ENCODE measurements at regions not wholly inside any gene's neighbourhood (a gene's known extent, or its start where the extent isn't known, plus 50 kb on each side); places are given as distances from the start of the nearest gene placed in this dataset.

- no peak for DNase-seq
Observed at GRCh38 chr3:111314181-111314873, 227.7 kb upstream of the CD96 start.

GRCh38 chr3:111314898-111315297 is 227.1 kb upstream of the CD96 start:
- no peak for DNase-seq

- no peak for DNase-seq
Observed at GRCh38 chr3:111315930-111316587, 225.9 kb upstream of the CD96 start.

GRCh38 chr3:111318289-111318688 is 223.7 kb upstream of the CD96 start:
- DNase-seq = no peak

GRCh38 chr3:111319598-111319997 is 222.4 kb upstream of the CD96 start:
- peak in 1 of 5 experiments; percentile 17 for DNase-seq

- DNase-seq = no peak
Observed at GRCh38 chr3:111321786-111322185, 220.2 kb upstream of the CD96 start.

- DNase-seq = no peak
Observed at GRCh38 chr3:111323019-111323418, 219.0 kb upstream of the CD96 start.

GRCh38 chr3:111324151-111324550 is 217.8 kb upstream of the CD96 start:
- DNase-seq = no peak

GRCh38 chr3:111324645-111325044 is 217.4 kb upstream of the CD96 start:
- peak in 1 of 5 experiments; percentile 18 for DNase-seq

GRCh38 chr3:111325160-111325718 is 216.8 kb upstream of the CD96 start:
- no peak for DNase-seq

GRCh38 chr3:111326144-111326995 is 215.6 kb upstream of the CD96 start:
- DNase-seq = peak in 1 of 5 experiments; percentile 29

- DNase-seq = no peak
Observed at GRCh38 chr3:111331306-111331705, 210.7 kb upstream of the CD96 start.

GRCh38 chr3:111331912-111332311 is 210.1 kb upstream of the CD96 start:
- no peak for DNase-seq

- DNase-seq = no peak
Observed at GRCh38 chr3:111332488-111333080, 209.4 kb upstream of the CD96 start.

- DNase-seq = no peak
Observed at GRCh38 chr3:111333642-111334041, 208.4 kb upstream of the CD96 start.

GRCh38 chr3:111335512-111336303 is 206.3 kb upstream of the CD96 start:
- DNase-seq = peak in 1 of 5 experiments; percentile 9

GRCh38 chr3:111336511-111336910 is 205.5 kb upstream of the CD96 start:
- DNase-seq = peak in 1 of 5 experiments; percentile 14

- peak in 2 of 5 experiments; percentile 4 to 31 for DNase-seq
Observed at GRCh38 chr3:111338059-111338698, 203.8 kb upstream of the CD96 start.

- no peak for DNase-seq
Observed at GRCh38 chr3:111339017-111339416, 203.0 kb upstream of the CD96 start.

- DNase-seq = no peak
Observed at GRCh38 chr3:111351334-111351733, 190.7 kb upstream of the CD96 start.

GRCh38 chr3:111352585-111352984 is 189.4 kb upstream of the CD96 start:
- no peak for DNase-seq

Data from T-helper 2 cell (primary cell).